Anterior cingulate cortex (tissue), 58 donors: ENCODE measurements at regions not wholly inside any gene's neighbourhood (a gene's known extent, or its start where the extent isn't known, plus 50 kb on each side); places are given as distances from the start of the nearest gene placed in this dataset.

Source experiments
- DNase-seq, 58 donors: peaks; one replicate each; lab custom pipeline; 2025; lab: John Stamatoyannopoulos, UW

DNA sequence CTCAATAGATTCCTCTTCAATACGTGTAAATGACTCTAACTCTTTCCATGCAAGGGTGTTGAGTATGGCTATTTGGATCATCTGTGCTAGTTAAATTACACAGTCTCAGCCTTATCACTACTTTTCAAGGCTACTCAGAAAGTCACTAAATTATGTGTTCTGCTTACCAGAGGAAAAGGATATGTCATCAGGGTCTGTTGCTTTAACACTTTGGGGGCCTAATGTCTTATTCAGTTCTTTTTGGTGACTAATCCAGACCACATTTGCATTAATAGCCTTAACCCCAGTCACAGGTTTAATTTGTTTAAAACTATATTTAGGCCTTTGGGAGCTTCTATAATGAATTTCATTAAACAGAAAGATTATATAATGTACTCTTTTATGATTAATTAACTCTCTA, 649.3 kb downstream of the RPS29 start:
- DNase-seq: no peak

DNA sequence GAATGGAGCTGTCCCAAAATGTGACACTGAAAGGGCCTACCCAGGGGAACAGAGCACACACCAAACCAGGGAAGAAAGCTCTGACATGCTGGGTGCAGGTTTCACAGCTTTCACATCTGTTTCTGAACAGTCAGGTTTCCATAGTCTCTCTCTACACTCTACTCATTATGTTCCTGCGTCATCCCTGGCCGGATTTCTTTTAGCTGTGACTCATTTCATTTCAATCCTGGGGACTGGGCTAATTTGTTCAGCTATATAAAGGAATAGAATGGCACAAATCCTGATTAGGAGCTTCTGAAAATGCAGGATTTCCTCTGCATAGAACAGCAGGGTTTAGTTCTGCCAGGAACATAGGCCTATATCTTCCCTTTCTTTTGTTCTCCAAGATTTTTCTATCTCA, 649.8 kb downstream of the RPS29 start:
- DNase-seq: peak in 16 of 58 donors; percentile 1 to 25 (median 11)

DNA sequence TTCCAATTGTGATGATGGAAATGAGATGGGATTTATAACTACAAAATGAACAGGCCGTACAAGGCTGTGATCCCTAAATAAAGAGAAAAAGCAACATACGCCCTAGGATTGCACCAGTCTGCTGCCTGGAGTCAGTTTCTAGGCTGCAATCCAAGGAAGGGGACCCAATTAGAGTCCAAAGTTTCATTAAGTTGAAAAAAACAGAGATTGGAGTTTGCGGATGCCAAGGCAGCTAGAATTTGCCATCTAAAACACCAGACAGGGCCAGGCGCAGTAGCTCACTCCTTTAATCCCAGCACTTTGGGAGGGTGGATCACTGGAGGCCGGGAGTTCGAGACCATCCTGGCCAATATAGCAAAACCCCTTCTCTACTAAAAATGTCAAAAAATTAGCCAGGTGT, 661.0 kb downstream of the RPS29 start:
- peak in 23 of 58 donors; percentile 1 to 45 (median 13) for DNase-seq

DNA sequence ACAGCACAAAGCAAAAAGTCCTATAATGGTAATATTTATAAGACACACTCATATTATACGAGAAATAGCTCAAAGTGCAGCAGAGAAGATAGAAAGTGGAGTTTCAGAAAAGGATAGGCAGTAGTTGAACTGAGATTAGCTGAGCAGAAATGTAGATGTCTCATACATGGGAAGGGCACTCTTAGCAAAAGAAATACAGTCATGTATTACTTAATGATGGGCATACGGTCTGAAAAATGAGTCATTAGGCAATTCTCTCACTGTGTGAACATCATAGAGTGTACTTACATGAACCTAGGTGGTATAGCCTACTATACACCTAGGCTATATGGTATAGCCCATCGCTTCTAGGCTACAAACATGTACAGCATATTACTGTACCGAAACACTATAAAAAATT, 671.3 kb downstream of the RPS29 start:
- DNase-seq: no peak

DNA sequence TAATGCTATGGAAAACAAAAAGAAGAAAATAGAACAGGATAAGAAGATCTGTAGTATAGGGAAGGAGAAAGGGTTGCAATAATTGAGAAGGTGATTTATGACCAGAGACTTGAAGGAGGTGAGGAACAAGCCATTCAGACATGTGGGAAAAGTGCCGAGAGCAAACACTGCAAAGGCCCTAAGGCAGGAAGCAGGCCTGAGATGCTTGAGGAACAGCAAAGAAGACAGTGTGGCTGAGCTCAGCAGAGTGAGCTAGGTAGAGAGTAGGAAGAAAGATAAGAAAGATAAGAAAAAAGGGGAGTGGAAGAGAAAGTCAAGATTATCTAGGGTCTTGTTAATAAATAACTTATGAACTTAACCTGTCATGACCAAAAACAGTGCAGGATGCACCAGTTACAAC, 671.8 kb downstream of the RPS29 start:
- no peak for DNase-seq

DNA sequence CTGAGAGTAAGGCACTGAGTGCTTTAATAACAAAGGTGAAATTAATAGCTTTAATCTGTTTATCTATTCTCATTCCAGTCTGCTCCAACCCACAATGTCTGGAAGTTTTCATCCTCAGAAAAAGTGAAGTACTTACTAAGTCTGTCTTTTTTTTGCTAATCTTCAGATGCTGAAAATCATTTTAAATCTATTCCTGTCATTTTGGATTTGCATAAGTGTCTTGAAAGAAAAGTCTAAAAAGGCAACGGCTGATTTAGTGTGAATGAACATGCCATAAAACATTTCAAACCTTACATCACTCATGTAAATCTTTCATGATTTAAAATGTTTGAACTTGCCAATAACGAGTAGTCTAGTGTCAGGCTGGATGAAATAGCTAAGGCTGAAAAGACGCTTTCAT, 685.6 kb downstream of the RPS29 start:
- no peak for DNase-seq

DNA sequence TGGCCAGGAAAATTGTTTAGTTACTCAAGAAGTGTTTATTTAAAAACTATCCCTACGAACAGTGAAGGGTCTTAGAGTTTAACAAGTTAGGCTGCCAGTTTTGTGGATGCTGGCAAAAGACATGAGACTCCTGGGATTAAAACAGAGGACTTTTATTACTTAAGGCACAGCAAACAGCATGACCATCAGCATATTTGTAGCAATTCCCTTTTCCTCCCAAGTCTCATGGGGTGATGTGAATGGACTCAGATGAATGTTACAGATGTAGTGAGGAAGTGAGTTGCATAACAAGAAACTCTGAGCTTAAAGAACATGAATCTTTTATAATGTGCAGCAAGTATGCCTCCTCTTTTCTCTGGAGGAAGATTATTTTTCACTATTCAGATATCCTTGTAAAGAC, 695.8 kb downstream of the RPS29 start:
- no peak for DNase-seq

DNA sequence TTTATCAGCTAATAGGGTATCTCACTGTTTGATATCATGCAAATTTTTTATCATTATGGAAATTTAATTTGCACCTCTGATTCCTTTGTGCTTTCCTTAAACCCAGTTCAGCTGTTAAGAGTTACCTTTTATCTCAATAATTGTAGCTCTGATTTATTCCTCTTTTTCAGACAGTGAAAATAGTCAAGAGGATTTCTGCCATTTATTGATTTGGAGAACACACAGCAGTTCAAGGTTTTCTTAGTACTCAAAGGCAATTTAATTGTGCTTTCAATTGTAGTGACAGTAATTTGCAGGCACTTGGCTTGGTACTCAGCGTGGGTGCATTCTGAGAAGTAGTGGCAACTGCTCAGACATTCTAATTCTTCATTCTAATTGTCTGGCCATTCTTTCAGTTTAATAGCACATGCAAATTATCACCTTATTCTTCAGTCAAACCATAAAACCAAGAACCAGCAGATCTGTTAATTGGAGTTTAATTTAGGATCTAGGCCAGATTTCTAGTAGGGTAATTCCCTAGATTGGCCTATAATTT, 709.3 kb downstream of the RPS29 start:
- DNase-seq: no peak

DNA sequence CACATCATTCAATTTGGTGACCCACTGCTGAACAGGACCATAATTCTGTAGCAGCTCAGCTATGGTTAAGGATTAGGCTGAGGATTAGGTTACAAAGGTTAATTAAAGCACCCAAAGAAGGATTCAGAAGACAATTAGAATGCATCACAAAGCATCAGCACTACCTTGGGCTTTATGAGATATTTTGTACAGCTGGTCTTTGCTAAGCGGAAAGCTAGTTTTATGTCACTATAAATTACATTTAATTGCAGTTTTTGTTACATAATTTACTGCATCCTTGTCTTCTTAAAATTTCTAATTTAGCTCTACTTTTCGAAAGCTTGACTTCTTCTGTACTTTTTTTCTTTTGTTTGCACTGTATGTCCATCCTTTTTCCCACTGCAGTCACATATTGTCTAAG, 711.5 kb downstream of the RPS29 start:
- no peak for DNase-seq

DNA sequence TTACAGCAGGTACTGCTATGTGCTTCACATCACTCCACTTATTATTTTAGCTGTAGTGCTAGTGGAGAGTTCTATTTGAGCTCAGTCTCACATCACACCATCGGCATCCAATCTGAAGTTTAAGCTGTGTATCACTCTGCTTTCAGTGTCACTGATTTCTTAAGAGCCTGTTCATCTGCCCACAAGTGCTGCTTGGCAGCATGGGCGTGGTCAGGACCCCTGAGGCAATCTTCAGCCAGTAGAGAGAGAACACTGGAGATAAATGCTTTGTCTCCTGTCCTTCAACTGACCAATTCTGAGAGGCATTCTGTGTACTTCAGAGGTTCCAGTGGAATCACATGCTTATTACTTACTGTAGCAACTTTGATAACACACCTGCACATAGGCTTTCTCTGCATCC, 728.8 kb downstream of the RPS29 start:
- DNase-seq: no peak

DNA sequence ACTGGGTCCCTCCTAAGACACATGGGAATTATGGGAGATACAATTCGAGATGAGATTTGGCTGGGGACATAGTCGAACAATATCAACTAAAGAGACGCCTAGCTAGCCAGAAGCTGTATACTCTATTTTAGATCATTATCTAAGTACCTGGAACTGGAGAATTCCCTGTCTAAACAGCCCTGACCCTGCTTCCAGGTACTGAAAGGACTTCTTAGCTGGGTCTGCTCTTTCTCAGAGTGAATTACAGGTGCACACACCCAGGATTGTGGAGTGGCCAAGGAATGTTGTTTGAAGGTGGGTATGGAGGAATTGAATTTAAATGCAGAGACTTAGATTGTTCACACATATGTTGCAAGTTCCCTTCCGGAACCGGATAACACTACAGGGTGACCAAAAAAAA, 733.0 kb downstream of the RPS29 start:
- DNase-seq: no peak

DNA sequence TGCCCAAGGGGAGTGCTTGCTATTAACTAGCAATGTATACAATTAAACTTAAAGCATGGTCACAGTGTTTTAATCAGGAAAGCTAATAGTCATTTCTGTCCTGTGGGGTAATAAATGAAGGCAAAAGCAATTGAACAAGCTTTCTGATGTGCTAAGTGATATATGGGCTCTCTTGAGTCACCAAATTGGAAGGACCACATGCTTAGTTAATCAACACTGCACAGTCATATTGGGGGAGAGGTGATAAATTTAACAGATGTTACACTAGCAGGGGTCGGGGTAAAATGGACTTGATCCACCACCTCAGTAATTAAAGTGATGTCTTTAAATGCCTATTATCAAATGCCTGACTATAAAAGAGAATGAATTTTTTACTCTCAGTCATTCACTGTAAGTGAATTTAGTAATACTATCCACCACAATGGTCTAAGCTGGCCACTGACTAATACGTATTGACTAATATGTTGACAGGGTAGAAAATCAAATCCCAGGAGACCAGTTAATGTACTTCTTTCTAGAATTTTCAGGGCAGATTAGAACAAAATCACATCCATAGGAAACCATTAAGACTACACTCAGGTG, 736.3 kb downstream of the RPS29 start:
- DNase-seq: no peak

DNA sequence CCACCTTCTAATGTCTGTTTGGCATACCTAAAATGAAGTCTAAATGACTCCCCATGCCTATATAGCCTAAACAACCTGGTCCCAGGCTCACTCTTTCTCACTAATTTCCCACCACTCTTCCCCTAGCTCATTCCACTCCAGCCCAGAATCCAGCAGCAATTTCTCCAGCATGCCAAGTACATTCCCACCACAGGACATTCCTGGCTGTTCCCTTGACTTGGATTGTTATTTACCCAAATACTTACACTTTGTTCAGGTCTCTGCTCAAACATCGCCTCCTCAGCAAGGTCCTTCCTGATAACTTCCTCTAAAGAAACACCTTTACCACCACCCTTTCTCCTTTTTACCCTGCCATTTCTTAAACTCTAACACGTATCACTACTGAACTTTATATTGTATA, 743.4 kb downstream of the RPS29 start:
- DNase-seq: no peak

DNA sequence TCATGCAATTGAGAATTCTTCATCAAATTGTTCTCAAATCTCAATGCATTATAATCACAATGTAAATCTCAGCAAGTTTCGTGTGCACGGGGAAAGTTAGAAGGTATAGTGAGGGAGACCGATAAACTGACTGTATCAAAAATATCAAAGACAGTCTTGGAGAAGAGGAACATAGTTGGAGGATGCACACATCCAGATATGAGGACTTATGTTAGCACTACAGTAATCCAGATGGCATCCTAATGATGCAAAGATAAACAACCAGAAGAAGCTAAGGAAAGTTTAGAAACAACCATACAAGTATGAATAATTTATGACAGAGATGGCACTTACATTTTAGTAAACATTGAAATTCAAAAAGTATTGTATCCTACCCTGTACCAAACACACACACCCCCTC, 760.1 kb downstream of the RPS29 start:
- DNase-seq: no peak

DNA sequence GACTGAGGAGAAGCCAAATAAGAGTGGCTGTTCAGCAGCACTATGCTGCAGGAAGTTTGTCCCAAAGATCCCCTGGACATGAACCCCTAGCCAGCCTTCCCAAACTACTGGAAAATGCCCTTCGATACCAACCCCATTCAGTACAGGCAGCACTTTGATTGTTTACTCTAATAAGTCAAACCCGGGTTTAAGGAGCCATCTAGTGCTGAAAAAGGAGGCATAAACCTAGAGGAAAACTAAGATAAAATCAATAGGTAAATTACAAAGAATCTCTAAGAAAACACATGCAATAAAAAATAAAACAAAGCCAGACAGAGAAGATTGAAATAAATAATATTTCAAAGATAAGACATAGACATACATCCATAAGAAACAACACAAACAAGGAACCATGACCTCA, 771.6 kb downstream of the RPS29 start:
- no peak for DNase-seq

DNA sequence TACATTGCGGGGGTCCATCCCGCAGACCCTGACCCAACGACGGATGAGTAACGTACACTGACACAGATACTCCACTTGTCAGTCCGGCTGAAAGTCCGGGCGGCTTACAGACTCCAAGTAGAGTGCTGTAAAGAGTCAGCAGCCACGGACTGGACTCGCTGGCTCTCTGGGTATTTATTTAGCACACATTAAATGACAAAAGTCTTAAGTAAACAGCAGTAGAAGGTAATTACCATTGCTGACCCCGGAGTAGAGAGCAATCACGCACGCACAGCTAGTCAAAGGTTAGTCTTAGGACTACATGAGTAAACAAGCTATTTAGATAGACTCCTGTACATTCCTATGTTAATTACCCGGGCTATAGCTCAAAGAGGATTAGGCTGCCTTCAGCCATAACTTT, 780.9 kb downstream of the RPS29 start:
- DNase-seq: no peak

DNA sequence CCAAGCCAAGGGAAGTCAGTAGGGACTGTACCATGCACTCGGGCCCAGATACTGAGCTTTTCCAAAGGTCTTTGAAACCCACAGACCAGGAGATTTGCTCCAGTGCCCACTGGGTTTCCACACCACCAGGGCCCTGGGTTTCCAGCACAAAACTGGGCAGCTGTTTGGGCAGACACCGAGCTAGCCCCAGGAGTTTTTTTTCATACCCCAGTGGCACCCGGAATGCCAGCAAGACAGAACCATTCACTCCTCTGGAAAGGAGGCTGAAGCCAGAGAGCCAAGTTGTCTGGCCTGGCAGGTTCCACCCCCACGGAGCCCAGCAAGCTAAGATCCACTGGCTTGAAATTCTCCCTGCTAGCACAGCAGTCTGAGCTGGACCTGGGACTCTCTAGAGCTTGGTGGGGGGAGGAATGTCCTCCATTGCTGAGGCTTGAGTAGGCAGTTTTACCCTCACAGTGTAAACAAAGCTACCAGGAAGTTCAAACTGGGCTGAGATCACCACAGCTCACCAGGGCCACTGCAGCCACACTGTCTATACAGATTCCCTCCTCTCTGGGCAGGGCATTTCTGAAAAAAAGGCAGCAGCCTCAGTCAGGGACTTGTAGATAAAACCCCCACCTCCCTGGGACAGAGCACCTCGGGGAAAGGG, 793.7 kb downstream of the RPS29 start:
- no peak for DNase-seq

DNA sequence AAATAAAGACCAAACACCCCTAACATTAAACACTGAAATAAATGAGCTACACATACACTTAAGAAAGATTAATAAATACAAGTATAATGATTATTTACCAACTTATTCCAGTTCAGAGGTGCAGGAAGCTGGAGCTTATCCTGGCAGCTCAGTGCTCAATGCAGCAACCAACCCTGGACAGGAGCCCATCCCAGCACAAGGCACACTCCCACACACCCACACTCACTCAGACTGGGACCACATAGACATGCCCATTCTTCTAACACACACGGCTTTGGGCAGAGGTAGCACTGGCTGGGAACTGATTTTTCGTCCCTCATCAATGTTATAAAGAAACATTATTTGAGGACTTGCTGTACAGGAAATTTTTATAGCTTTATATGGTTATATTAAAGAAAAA, 797.4 kb downstream of the RPS29 start:
- DNase-seq: no peak

DNA sequence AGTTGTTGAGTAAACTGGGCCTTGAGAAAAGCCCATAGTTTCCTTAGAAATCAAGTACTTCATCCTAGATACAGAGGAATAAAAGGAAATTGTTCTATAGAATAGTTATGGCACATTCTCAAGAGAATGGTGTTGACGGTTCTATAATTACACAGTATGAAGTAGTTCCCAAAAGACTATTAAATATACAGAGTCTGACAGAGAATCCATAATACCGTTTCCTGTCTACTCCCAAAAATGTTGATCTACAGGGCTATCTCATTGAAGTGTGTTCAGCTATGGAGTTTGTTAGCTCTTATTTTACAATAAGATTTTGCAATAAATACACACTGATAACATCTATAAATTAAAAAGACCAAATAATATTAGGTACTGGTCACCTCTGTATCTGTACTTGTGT, 799.7 kb downstream of the RPS29 start:
- no peak for DNase-seq

DNA sequence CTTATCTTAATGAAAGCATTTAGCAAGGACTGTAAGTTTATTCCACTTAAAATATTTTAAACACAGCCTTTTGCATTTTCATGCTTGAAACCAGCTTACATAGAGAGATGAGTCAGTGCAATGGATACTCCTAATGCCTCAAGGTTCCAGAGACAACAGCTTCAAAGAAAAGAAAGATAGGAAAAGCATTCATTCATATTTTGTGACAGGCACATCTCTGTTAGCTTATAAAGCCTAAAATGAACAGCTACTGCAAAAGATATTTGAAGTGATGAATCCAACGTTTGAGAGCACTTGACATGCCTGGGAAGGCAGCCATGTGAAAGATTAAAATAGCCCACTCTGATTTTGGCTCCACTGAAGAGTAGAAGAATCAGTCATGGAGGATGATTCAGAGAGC, 814.5 kb downstream of the RPS29 start:
- peak in 7 of 58 donors; percentile 4 to 22 (median 9) for DNase-seq

DNA sequence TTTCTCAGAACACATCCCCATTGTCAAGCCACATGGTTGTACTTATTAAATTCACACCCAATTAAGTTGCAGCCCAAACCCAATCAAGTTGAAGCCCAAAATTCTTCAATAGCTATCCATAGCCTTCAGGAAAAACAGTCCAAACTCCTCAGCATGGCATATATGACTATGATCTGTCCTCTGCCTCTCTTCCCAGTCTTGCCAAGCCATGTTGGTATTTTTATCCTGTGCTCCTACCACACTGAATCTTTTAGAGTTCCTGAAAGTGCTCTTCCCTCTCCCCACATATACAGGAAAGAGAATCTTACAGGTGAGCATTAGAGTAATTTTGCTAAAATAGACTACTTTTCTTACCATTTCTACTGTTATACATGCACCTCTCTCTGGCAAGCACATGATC, 834.9 kb downstream of the RPS29 start:
- no peak for DNase-seq

DNA sequence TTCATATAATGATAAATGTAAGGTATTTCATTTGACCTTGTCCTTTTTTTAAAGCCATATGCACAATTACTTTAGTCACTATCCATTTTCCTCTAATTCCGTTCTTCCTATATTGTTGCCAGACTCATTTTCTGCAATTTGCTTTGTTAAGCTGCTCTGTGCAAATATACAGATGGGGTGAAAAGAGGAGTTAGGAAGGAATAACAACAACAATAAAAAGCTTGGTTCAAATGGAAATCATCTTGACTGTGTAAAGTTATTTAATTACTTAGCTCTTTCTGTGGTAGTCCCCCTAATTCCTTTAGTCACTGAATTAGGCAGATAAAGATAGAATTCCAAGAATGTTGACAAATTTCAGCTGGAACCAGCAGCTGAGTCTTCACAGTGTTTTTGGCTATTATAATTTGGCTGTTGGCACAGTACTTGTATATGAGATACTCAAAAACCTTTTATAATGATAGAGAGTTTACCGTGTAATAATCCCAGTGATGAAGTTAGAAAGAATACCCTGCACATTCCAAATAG, 838.0 kb downstream of the RPS29 start:
- DNase-seq: no peak
